SK-N-SH (cell line): ENCODE measurements at regions not wholly inside any gene's neighbourhood (a gene's known extent, or its start where the extent isn't known, plus 50 kb on each side); places are given as distances from the start of the nearest gene placed in this dataset.

Source experiments
- FOXJ3 ChIP-seq: sonication (generic); formaldehyde crosslinking; IDR thresholded peaks from 2 replicates; pipeline ENCODE4 v1.5.1; 2020; ENCODE audit warnings: mild to moderate bottlenecking, missing genetic modification reagents
- TF ChIP-seq, protein P1 (sequence below): fragments of 200-600 bp; sonication (generic); IDR thresholded peaks from 2 replicates; pipeline ENCODE4 v1.6.1; 2017; ENCODE audit warnings: antibody characterized with exemption, mild to moderate bottlenecking, moderate library complexity

- TF ChIP-seq, protein P1, sequence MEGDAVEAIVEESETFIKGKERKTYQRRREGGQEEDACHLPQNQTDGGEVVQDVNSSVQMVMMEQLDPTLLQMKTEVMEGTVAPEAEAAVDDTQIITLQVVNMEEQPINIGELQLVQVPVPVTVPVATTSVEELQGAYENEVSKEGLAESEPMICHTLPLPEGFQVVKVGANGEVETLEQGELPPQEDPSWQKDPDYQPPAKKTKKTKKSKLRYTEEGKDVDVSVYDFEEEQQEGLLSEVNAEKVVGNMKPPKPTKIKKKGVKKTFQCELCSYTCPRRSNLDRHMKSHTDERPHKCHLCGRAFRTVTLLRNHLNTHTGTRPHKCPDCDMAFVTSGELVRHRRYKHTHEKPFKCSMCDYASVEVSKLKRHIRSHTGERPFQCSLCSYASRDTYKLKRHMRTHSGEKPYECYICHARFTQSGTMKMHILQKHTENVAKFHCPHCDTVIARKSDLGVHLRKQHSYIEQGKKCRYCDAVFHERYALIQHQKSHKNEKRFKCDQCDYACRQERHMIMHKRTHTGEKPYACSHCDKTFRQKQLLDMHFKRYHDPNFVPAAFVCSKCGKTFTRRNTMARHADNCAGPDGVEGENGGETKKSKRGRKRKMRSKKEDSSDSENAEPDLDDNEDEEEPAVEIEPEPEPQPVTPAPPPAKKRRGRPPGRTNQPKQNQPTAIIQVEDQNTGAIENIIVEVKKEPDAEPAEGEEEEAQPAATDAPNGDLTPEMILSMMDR = no peak
- no peak for TF ChIP-seq FOXJ3 (CRISPR knock-in tag)
These were observed 279.8 kb downstream of the HTR1B start for GRCh38 chr6:77183447-77183846.
